Thyroid gland (tissue), 4 donors: ENCODE measurements at regions not wholly inside any gene's neighbourhood (a gene's known extent, or its start where the extent isn't known, plus 50 kb on each side); places are given as distances from the start of the nearest gene placed in this dataset.

Experiments
- POLR2A ChIP-seq, 2 donors: fragments of 450-650 bp; IDR thresholded peaks; one replicate each; pipeline ENCODE4 v1.6.1; 2017; ENCODE audit warnings: antibody characterized with exemption in 2 of 2, mild to moderate bottlenecking in 2 of 2, moderate library complexity in 1 of 2
- TF ChIP-seq, protein P1 (sequence below), 6 experiments: fragments of 200-600 bp in 3 of 6; fragments of 450-650 bp in 3 of 6; sonication (generic) in 3 of 6; IDR thresholded peaks; one replicate each; pipeline ENCODE4 v1.5.1; 2016 to 2019; ENCODE audit warnings: antibody characterized with exemption in 6 of 6, mild to moderate bottlenecking in 2 of 6, inconsistent platforms in 1 of 6, moderate library complexity in 1 of 6

DNA sequence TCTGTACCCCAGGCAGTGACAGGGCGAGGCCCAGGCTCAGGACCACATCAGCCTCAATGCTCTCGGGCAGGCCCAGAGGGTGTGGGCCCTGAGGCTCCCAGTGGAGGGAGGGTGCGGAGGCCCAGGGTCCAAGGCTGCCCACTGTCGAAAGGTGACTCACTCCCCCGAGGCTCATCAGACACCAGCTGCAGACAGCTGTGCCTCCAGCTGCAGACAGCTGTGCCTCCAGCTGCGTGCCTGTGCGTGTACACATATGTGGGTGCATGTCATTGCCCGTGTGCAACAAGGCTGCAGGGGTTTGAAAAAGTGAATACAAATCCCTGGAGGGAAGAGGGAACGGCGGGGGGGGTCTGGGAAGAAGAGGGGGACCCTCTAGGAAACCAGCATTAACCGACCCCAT is 134.3 kb downstream of the BRD1 start:
- no peak for TF ChIP-seq POLR2A (IDR thresholded peaks at IDR 0.05)
- TF ChIP-seq, protein P1, sequence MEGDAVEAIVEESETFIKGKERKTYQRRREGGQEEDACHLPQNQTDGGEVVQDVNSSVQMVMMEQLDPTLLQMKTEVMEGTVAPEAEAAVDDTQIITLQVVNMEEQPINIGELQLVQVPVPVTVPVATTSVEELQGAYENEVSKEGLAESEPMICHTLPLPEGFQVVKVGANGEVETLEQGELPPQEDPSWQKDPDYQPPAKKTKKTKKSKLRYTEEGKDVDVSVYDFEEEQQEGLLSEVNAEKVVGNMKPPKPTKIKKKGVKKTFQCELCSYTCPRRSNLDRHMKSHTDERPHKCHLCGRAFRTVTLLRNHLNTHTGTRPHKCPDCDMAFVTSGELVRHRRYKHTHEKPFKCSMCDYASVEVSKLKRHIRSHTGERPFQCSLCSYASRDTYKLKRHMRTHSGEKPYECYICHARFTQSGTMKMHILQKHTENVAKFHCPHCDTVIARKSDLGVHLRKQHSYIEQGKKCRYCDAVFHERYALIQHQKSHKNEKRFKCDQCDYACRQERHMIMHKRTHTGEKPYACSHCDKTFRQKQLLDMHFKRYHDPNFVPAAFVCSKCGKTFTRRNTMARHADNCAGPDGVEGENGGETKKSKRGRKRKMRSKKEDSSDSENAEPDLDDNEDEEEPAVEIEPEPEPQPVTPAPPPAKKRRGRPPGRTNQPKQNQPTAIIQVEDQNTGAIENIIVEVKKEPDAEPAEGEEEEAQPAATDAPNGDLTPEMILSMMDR (IDR thresholded peaks at IDR 0.05): no peak
